Gastrocnemius medialis (tissue), 4 donors: ENCODE measurements at regions not wholly inside any gene's neighbourhood (a gene's known extent, or its start where the extent isn't known, plus 50 kb on each side); places are given as distances from the start of the nearest gene placed in this dataset.

Source experiments
- ATAC-seq, 2 donors: fragments of 150-250 bp; one replicate each; pipeline ENCODE4 v1.9.1; 2016
- DNase-seq, 2 donors: peaks; one replicate each; pipeline ENCODE4 v3.0.0-alpha.2; 2019
- H3K27ac ChIP-seq, 4 donors: fragments of 200-600 bp; sonication (generic); 1 replicate in 1 of 4; 2 replicates in 3 of 4; pipeline ENCODE4 v1.5.1; 2016 to 2018; ENCODE audit warnings: mild to moderate bottlenecking in 2 of 4, moderate library complexity in 1 of 4
- H3K27me3 ChIP-seq, 3 donors: fragments of 200-600 bp; sonication (generic) in 2 of 3; 1 replicate in 1 of 3; 2 replicates in 2 of 3; pipeline versions ENCODE4 v1.5.1 to v1.6.0; 2016 to 2019; ENCODE audit warnings: mild to moderate bottlenecking in 1 of 3, moderate library complexity in 1 of 3
- H3K36me3 ChIP-seq, 2 donors: fragments of 200-600 bp; sonication (generic) in 1 of 2; one replicate each; pipeline ENCODE4 v1.5.1; 2017 to 2018
- H3K4me1 ChIP-seq, 2 donors: fragments of 200-600 bp; sonication (generic) in 1 of 2; one replicate each; pipeline ENCODE4 v1.5.1; 2016 to 2017; ENCODE audit warnings: mild to moderate bottlenecking in 2 of 2
- H3K4me3 ChIP-seq, 4 donors: fragments of 200-600 bp; sonication (generic) in 3 of 4; 1 replicate in 1 of 4; 2 replicates in 3 of 4; pipeline ENCODE4 v1.5.1; 2016 to 2019; ENCODE audit warnings: mild to moderate bottlenecking in 2 of 4
- H3K9me3 ChIP-seq, 3 donors: fragments of 200-600 bp; sonication (generic) in 2 of 3; 1 replicate in 1 of 3; 2 replicates in 2 of 3; pipeline ENCODE4 v1.5.1; 2016 to 2019
- CTCF ChIP-seq, 5 experiments: fragments of 450-650 bp in 3 of 5; fragments of 200-600 bp in 2 of 5; sonication (generic) in 2 of 5; IDR thresholded peaks in 4 of 5; conservative IDR thresholded peaks in 1 of 5; 1 replicate in 4 of 5; 2 replicates in 1 of 5; pipeline ENCODE4 v1.5.1; 2016 to 2019; ENCODE audit warnings: antibody characterized with exemption in 5 of 5, mild to moderate bottlenecking in 3 of 5, moderate library complexity in 3 of 5
- POLR2A ChIP-seq, 2 donors: fragments of 450-650 bp; IDR thresholded peaks; one replicate each; pipeline ENCODE4 v1.6.1; 2017; ENCODE audit warnings: antibody characterized with exemption in 2 of 2, mild to moderate bottlenecking in 2 of 2, moderate library complexity in 2 of 2
- in situ Hi-C, 4 donors: fragments of 200-750 bp; cut with MboI; loops; one replicate each; pipeline versions ENCODE4 v1.15.0 to v1.8.0; 2017; ENCODE audit warnings: low sequenced_read_pairs in 4 of 4
- intact Hi-C: fragments of 100-400 bp; cut with DNase I; formaldehyde crosslinking; loops from one replicate; pipeline ENCODE4 v1.15.1; 2023; ENCODE audit warnings: low total_unique reads

- peak in 1 of 2 donors; percentile 33 for ATAC-seq
Measured at GRCh38 chr7:33762151-33762910, 143.0 kb upstream of the BMPER start.

GRCh38 chr7:33762911-33763306 is 142.4 kb upstream of the BMPER start:
- ATAC-seq (no peak), DNase-seq (no peak)
- intact Hi-C loops (no loop called here), in situ Hi-C loops (loop anchor here in 2 of 4 donors (10.0 kb wide), 1 partner anchor 132 kb away; no protein-coding TSS in a partner anchor)
- H3K9me3 ChIP-seq = no peaks in the 10 kb centered on the region
- H3K27ac ChIP-seq = no peak overlapping the region
- H3K4me1 ChIP-seq = peaks cover 0 to 7% of the 10 kb centered on the region in 2 donors
- H3K36me3 ChIP-seq = no peaks in the 10 kb centered on the region
- no peak overlapping the region for H3K4me3 ChIP-seq
- no peaks in the 10 kb centered on the region for H3K27me3 ChIP-seq
- TF ChIP-seq CTCF (IDR thresholded peaks at IDR 0.05 in 4 of 5, conservative IDR thresholded peaks at IDR 0.05 in 1 of 5) = no peak
- TF ChIP-seq POLR2A (IDR thresholded peaks at IDR 0.05) = no peak

More at GRCh38 chr7:33762151-33762910, 143.0 kb upstream of the BMPER start:
- Histone ChIP-seq H3K9me3 (no peaks in the 10 kb centered on the region), H3K27ac (no peak overlapping the region), H3K27me3 (no peaks in the 10 kb centered on the region), H3K36me3 (no peaks in the 10 kb centered on the region), H3K4me1 (peaks cover 0 to 10% of the 10 kb centered on the region in 2 donors), H3K4me3 (no peak overlapping the region)
- DNase-seq = no peak
- in situ Hi-C loops = loop anchor here in 2 of 4 donors (10.0 kb wide), 1 partner anchor 132 kb away; no protein-coding TSS in a partner anchor
- intact Hi-C loops = no loop called here
- TF ChIP-seq POLR2A (IDR thresholded peaks at IDR 0.05) (no peak), CTCF (IDR thresholded peaks at IDR 0.05 in 4 of 5, conservative IDR thresholded peaks at IDR 0.05 in 1 of 5) (no peak)

GRCh38 chr7:33764752-33765451 is 140.4 kb upstream of the BMPER start:
- DNase-seq (no peak), ATAC-seq (no peak)
- TF ChIP-seq CTCF (IDR thresholded peaks at IDR 0.05 in 4 of 5, conservative IDR thresholded peaks at IDR 0.05 in 1 of 5) (no peak), POLR2A (IDR thresholded peaks at IDR 0.05) (no peak)
- H3K9me3 ChIP-seq = no peaks in the 10 kb centered on the region
- no peak overlapping the region for H3K4me3 ChIP-seq
- H3K27ac ChIP-seq = no peak overlapping the region
- intact Hi-C loops (no loop called here), in situ Hi-C loops (loop anchor here in 2 of 4 donors (10.0 kb wide), 1 partner anchor 130 kb away; no protein-coding TSS in a partner anchor)
- H3K36me3 ChIP-seq = no peaks in the 10 kb centered on the region
- H3K27me3 ChIP-seq = no peaks in the 10 kb centered on the region
- H3K4me1 ChIP-seq = peaks cover 0 to 7% of the 10 kb centered on the region in 2 donors

- no peak for ATAC-seq
- Histone ChIP-seq H3K4me3 (no peak overlapping the region), H3K4me1 (peaks cover 0 to 7% of the 10 kb centered on the region in 2 donors), H3K27me3 (no peaks in the 10 kb centered on the region), H3K36me3 (no peaks in the 10 kb centered on the region), H3K9me3 (no peaks in the 10 kb centered on the region), H3K27ac (no peak overlapping the region)
- in situ Hi-C loops = loop anchor here in 2 of 4 donors (10.0 kb wide), 1 partner anchor 128 kb away; no protein-coding TSS in a partner anchor
- intact Hi-C loops = no loop called here
- TF ChIP-seq POLR2A (IDR thresholded peaks at IDR 0.05) (no peak), CTCF (IDR thresholded peaks at IDR 0.05 in 4 of 5, conservative IDR thresholded peaks at IDR 0.05 in 1 of 5) (no peak)
- DNase-seq = no peak
Measured at GRCh38 chr7:33766405-33766804, 138.9 kb upstream of the BMPER start.
